Neural progenitor cell (in vitro differentiated cells): ENCODE measurements at regions not wholly inside any gene's neighbourhood (a gene's known extent, or its start where the extent isn't known, plus 50 kb on each side); places are given as distances from the start of the nearest gene placed in this dataset.

ENCODE experiments used
- CTCF ChIP-seq: fragments of 200-600 bp; sonication (generic); IDR thresholded peaks from 2 replicates; pipeline ENCODE4 v1.5.1; 2017; ENCODE audit warnings: antibody characterized with exemption, mild to moderate bottlenecking
- EZH2 ChIP-seq: fragments of 200-600 bp; sonication (generic); IDR thresholded peaks from 2 replicates; pipeline ENCODE4 v1.6.1; 2017; ENCODE audit warnings: antibody characterized with exemption, mild to moderate bottlenecking, moderate library complexity
- EZH2phosphoT487 ChIP-seq: fragments of 200-600 bp; sonication (generic); IDR thresholded peaks from 2 replicates; pipeline ENCODE4 v1.6.1; 2017; ENCODE audit warnings: antibody characterized with exemption

- no peak for TF ChIP-seq EZH2phosphoT487
- TF ChIP-seq CTCF: no peak
- TF ChIP-seq EZH2: no peak
These were observed 171.2 kb downstream of the KLF13 start for GRCh38 chr15:31497838-31498237.
